ENCODE measurements at regions not wholly inside any gene's neighbourhood (a gene's known extent, or its start where the extent isn't known, plus 50 kb on each side); places are given as distances from the start of the nearest gene placed in this dataset.

GRCh38 chr12:84632556-84632955 lies 280.0 kb downstream of the SLC6A15 start:
- Histone ChIP-seq H3K27me3 (no peaks in the 10 kb centered on the region), H3K27ac (no peak overlapping the region), H3K4me1 (no peaks in the 10 kb centered on the region), H3K36me3 (replicated peaks in 1 of 2; ENCODE audit: insufficient read depth in 1 of 2, low read depth in 2 of 2) (no peaks in the 10 kb centered on the region), H3K9me3 (no peaks in the 10 kb centered on the region), H3K4me3 (no peak overlapping the region)
- 61 to 66% methylated on average over 4 of the region's 4 CpGs for WGBS, 2 donors
- TF ChIP-seq CTCF (IDR thresholded peaks at IDR 0.05) (no peak), POLR2A (IDR thresholded peaks at IDR 0.05) (no peak)
- DNase-seq (no peak), ATAC-seq (no peak)
- intact Hi-C loops (cut with DNase I) = no loop called here

DNA sequence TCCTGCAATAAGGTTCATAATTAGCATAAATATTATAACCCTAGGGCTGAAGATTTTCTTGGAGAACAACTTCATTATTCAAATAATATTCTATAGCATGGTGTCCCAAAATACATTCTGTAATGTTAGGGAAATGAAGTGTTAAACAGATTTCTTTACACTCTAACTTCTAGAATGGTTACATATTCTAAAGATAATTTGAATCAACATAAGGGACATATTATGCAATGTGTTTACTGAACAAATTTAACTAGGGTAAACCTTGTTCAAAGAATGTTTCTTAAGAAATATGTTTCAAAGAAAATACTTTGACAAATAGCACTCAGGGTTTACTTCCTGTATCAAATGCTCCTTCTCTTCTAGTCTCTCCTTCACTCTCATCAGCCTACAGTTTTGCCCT lies 281.6 kb downstream of the SLC6A15 start:
- H3K27me3 ChIP-seq = no peaks in the 10 kb centered on the region
- no peak overlapping the region for H3K27ac ChIP-seq
- no peak overlapping the region for H3K4me3 ChIP-seq
- no peaks in the 10 kb centered on the region for H3K4me1 ChIP-seq
- ATAC-seq (no peak), DNase-seq (no peak)
- TF ChIP-seq CTCF (IDR thresholded peaks at IDR 0.05) = no peak
- no peak for TF ChIP-seq POLR2A (IDR thresholded peaks at IDR 0.05)
- H3K9me3 ChIP-seq = no peaks in the 10 kb centered on the region
- intact Hi-C loops (cut with DNase I) = no loop called here
- H3K36me3 ChIP-seq (replicated peaks in 1 of 2; ENCODE audit: insufficient read depth in 1 of 2, low read depth in 2 of 2) = no peaks in the 10 kb centered on the region

DNA sequence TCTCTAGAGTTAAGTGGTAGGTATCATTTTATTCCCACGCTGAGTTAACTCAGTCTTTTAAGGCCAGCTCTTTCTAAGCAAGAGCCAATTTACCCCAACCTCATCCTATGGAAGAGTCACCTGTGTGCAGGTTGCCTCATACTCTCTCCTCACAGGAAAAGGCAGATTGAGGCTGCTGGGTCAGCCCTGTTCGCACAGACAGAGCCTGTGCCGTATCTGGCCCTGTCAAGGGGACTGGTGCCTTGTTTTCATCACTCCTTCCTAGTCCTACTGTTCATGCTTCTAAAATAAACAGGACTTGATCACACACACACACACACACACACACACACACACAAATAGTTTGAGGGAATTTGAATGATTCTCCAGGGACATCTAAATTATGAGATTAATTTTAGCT lies 285.0 kb downstream of the SLC6A15 start:
- Histone ChIP-seq H3K4me3 (no peak overlapping the region), H3K27me3 (no peaks in the 10 kb centered on the region), H3K27ac (no peak overlapping the region), H3K4me1 (no peaks in the 10 kb centered on the region), H3K36me3 (replicated peaks in 1 of 2; ENCODE audit: insufficient read depth in 1 of 2, low read depth in 2 of 2) (no peaks in the 10 kb centered on the region), H3K9me3 (no peaks in the 10 kb centered on the region)
- ATAC-seq (no peak), DNase-seq (no peak)
- TF ChIP-seq POLR2A (IDR thresholded peaks at IDR 0.05) (no peak), CTCF (IDR thresholded peaks at IDR 0.05) (no peak)
- 60 to 68% methylated on average over 3 of the region's 3 CpGs for WGBS, 2 donors
- intact Hi-C loops (cut with DNase I) = no loop called here

GRCh38 chr12:84624601-84625000 lies 288.0 kb downstream of the SLC6A15 start:
- H3K36me3 ChIP-seq (replicated peaks in 1 of 2; ENCODE audit: insufficient read depth in 1 of 2, low read depth in 2 of 2) = no peaks in the 10 kb centered on the region
- no peak overlapping the region for H3K27ac ChIP-seq
- 59 to 70% methylated on average over 1 of the region's 1 CpG for WGBS, 2 donors
- no peak overlapping the region for H3K4me3 ChIP-seq
- ATAC-seq = no peak
- no peaks in the 10 kb centered on the region for H3K27me3 ChIP-seq
- no peak for TF ChIP-seq POLR2A (IDR thresholded peaks at IDR 0.05)
- TF ChIP-seq CTCF (IDR thresholded peaks at IDR 0.05) = no peak
- no peaks in the 10 kb centered on the region for H3K9me3 ChIP-seq
- no peak for DNase-seq
- intact Hi-C loops (cut with DNase I) = no loop called here
- H3K4me1 ChIP-seq = no peaks in the 10 kb centered on the region

GRCh38 chr12:84619053-84619571 lies 293.5 kb downstream of the SLC6A15 start:
- Histone ChIP-seq H3K4me3 (no peak overlapping the region), H3K36me3 (replicated peaks in 1 of 2; ENCODE audit: insufficient read depth in 1 of 2, low read depth in 2 of 2) (no peaks in the 10 kb centered on the region), H3K9me3 (no peaks in the 10 kb centered on the region), H3K27ac (no peak overlapping the region), H3K27me3 (no peaks in the 10 kb centered on the region), H3K4me1 (no peaks in the 10 kb centered on the region)
- intact Hi-C loops (cut with DNase I) = no loop called here
- ATAC-seq (no peak), DNase-seq (no peak)
- no peak for TF ChIP-seq CTCF (IDR thresholded peaks at IDR 0.05)
- TF ChIP-seq POLR2A (IDR thresholded peaks at IDR 0.05) = no peak
- 51 to 57% methylated on average over 5 of the region's 5 CpGs for WGBS, 2 donors
